HEK293 (cell line): ENCODE measurements at regions not wholly inside any gene's neighbourhood (a gene's known extent, or its start where the extent isn't known, plus 50 kb on each side); places are given as distances from the start of the nearest gene placed in this dataset.

ENCODE experiments used
- CTCF ChIA-PET: fragments of 350-600 bp; formaldehyde crosslinking; extraction: SDS; loops from one replicate; lab custom pipeline; 2021; ENCODE audit warnings: antibody characterized with exemption; lab: Yijun Ruan, JAX
- POLR2A ChIA-PET: fragments of 300-600 bp; formaldehyde crosslinking; extraction: SDS; loops from one replicate; lab custom pipeline; 2020; ENCODE audit warnings: antibody characterized with exemption, inconsistent platforms; lab: Yijun Ruan, JAX
- H3K27ac ChIP-seq: fragments of 200-500 bp; sonication (Bioruptor generic); 2 replicates; pipeline ENCODE4 v1.5.1; 2014; ENCODE audit warnings: low read depth, low read length, control low read depth, inconsistent platforms; ENCODE audit errors: extremely low read depth
- H3K36me3 ChIP-seq, 2 experiments: fragments of 200-500 bp in 1 of 2; sonication (Bioruptor generic) in 1 of 2; 1 replicate in 1 of 2; 2 replicates in 1 of 2; pipeline ENCODE4 v1.5.1; 2014 to 2017; ENCODE audit warnings: inconsistent platforms in 2 of 2, low read length in 2 of 2; ENCODE audit not compliant: control insufficient read depth in 2 of 2, insufficient read depth in 1 of 2
- H3K4me1 ChIP-seq: fragments of 200-500 bp; sonication (Bioruptor generic); 2 replicates; pipeline ENCODE4 v1.5.1; 2014; ENCODE audit warnings: mild to moderate bottlenecking, low read length, inconsistent platforms; ENCODE audit not compliant: control insufficient read depth, insufficient read depth
- H3K4me3 ChIP-seq: 2 replicates; pipeline ENCODE4 v1.5.1; 2011; ENCODE audit warnings: low read depth, mild to moderate bottlenecking, control low read depth, low read length, moderate library complexity
- H3K9me3 ChIP-seq: fragments of 200-500 bp; sonication (Bioruptor generic); 2 replicates; pipeline ENCODE4 v1.5.1; 2014; ENCODE audit warnings: low read depth, low read length, inconsistent platforms; ENCODE audit not compliant: control insufficient read depth, insufficient read depth
- BCL11B ChIP-seq: fragments of 450-650 bp; formaldehyde crosslinking; IDR thresholded peaks from 2 replicates; pipeline ENCODE4 v1.5.1; 2016; ENCODE audit warnings: low read depth, missing biosample characterization, missing genetic modification characterization
- KLF16 ChIP-seq: fragments of 450-650 bp; formaldehyde crosslinking; IDR thresholded peaks from 2 replicates; pipeline ENCODE4 v1.5.1; 2017; ENCODE audit warnings: missing biosample characterization, missing genetic modification characterization
- KLF17 ChIP-seq: fragments of 450-650 bp; formaldehyde crosslinking; IDR thresholded peaks from 2 replicates; pipeline ENCODE4 v1.5.1; 2016; ENCODE audit warnings: missing biosample characterization, missing genetic modification characterization
- MZF1 ChIP-seq: fragments of 450-650 bp; formaldehyde crosslinking; IDR thresholded peaks from 2 replicates; pipeline ENCODE4 v1.5.1; 2017; ENCODE audit warnings: missing biosample characterization, missing genetic modification characterization, borderline replicate concordance
- YY2 ChIP-seq: fragments of 450-650 bp; formaldehyde crosslinking; IDR thresholded peaks from 2 replicates; pipeline ENCODE4 v1.5.1; 2016; ENCODE audit warnings: missing biosample characterization, missing genetic modification characterization
- ZBTB17 ChIP-seq: fragments of 450-650 bp; formaldehyde crosslinking; IDR thresholded peaks from 2 replicates; pipeline ENCODE4 v1.5.1; 2016; ENCODE audit warnings: missing biosample characterization, missing genetic modification characterization
- ZBTB8A ChIP-seq: fragments of 450-650 bp; formaldehyde crosslinking; IDR thresholded peaks from 2 replicates; pipeline ENCODE4 v1.5.1; 2016; ENCODE audit warnings: missing biosample characterization, missing genetic modification characterization
- ZFP41 ChIP-seq: fragments of 450-650 bp; formaldehyde crosslinking; IDR thresholded peaks from 2 replicates; pipeline ENCODE4 v1.5.1; 2016; ENCODE audit warnings: missing biosample characterization, missing genetic modification characterization, borderline replicate concordance
- ZNF10 ChIP-seq: fragments of 450-650 bp; formaldehyde crosslinking; IDR thresholded peaks from 2 replicates; pipeline ENCODE4 v1.5.1; 2017; ENCODE audit warnings: missing biosample characterization, missing genetic modification characterization
- ZNF133 ChIP-seq: fragments of 450-650 bp; formaldehyde crosslinking; IDR thresholded peaks from 2 replicates; pipeline ENCODE4 v1.5.1; 2016; ENCODE audit warnings: missing biosample characterization, missing genetic modification characterization
- ZNF157 ChIP-seq: fragments of 450-650 bp; formaldehyde crosslinking; IDR thresholded peaks from 2 replicates; pipeline ENCODE4 v1.5.1; 2016; ENCODE audit warnings: missing biosample characterization, missing genetic modification characterization
- ZNF239 ChIP-seq: fragments of 450-650 bp; formaldehyde crosslinking; IDR thresholded peaks from 2 replicates; pipeline ENCODE4 v1.5.1; 2016; ENCODE audit warnings: missing biosample characterization, missing genetic modification characterization
- ZNF248 ChIP-seq: fragments of 450-650 bp; formaldehyde crosslinking; IDR thresholded peaks from 2 replicates; pipeline ENCODE4 v1.5.1; 2017; ENCODE audit warnings: missing biosample characterization, missing genetic modification characterization
- ZNF274 ChIP-seq, 2 experiments: fragments of 200-500 bp in 1 of 2; fragments of 450-650 bp in 1 of 2; sonication (Bioruptor generic) in 1 of 2; formaldehyde crosslinking in 1 of 2; IDR thresholded peaks; 2 replicates each; pipeline versions ENCODE4 v1.5.1 to v1.6.1; 2014 to 2016; ENCODE audit warnings: borderline replicate concordance in 1 of 2, inconsistent platforms in 1 of 2, low read length in 1 of 2, missing biosample characterization in 1 of 2, missing genetic modification characterization in 1 of 2
- ZNF292 ChIP-seq: fragments of 450-650 bp; formaldehyde crosslinking; IDR thresholded peaks from 2 replicates; pipeline ENCODE4 v1.5.1; 2016; ENCODE audit warnings: low read depth, missing biosample characterization, missing genetic modification characterization, borderline replicate concordance
- ZNF398 ChIP-seq: fragments of 450-650 bp; formaldehyde crosslinking; IDR thresholded peaks from 2 replicates; pipeline ENCODE4 v1.5.1; 2017; ENCODE audit warnings: missing biosample characterization, missing genetic modification characterization
- ZNF404 ChIP-seq: fragments of 450-650 bp; formaldehyde crosslinking; IDR thresholded peaks from 2 replicates; pipeline ENCODE4 v1.5.1; 2017; ENCODE audit warnings: missing biosample characterization, missing genetic modification characterization
- ZNF629 ChIP-seq: fragments of 450-650 bp; formaldehyde crosslinking; IDR thresholded peaks from 2 replicates; pipeline ENCODE4 v1.5.1; 2017; ENCODE audit warnings: missing biosample characterization, missing genetic modification characterization
- ZNF654 ChIP-seq: fragments of 450-650 bp; formaldehyde crosslinking; IDR thresholded peaks from 2 replicates; pipeline ENCODE4 v1.5.1; 2016; ENCODE audit warnings: low read depth, missing biosample characterization, missing genetic modification characterization
- ZNF670 ChIP-seq: fragments of 450-650 bp; formaldehyde crosslinking; IDR thresholded peaks from 2 replicates; pipeline ENCODE4 v1.5.1; 2016; ENCODE audit warnings: missing biosample characterization, missing genetic modification characterization, low read depth
- ZNF747 ChIP-seq: fragments of 450-650 bp; formaldehyde crosslinking; IDR thresholded peaks from 2 replicates; pipeline ENCODE4 v1.5.1; 2016; ENCODE audit warnings: missing biosample characterization, missing genetic modification characterization
- ZNF791 ChIP-seq: fragments of 450-650 bp; formaldehyde crosslinking; IDR thresholded peaks from 2 replicates; pipeline ENCODE4 v1.5.1; 2016; ENCODE audit warnings: missing biosample characterization, missing genetic modification characterization
- ZNF843 ChIP-seq: fragments of 450-650 bp; formaldehyde crosslinking; IDR thresholded peaks from 2 replicates; pipeline ENCODE4 v1.5.1; 2016; ENCODE audit warnings: missing biosample characterization, missing genetic modification characterization
- ZSCAN5A ChIP-seq: fragments of 450-650 bp; formaldehyde crosslinking; IDR thresholded peaks from 2 replicates; pipeline ENCODE4 v1.5.1; 2016; ENCODE audit warnings: missing biosample characterization, missing genetic modification characterization
- TF ChIP-seq, protein P1 (sequence below): fragments of 450-650 bp; formaldehyde crosslinking; IDR thresholded peaks from 2 replicates; pipeline ENCODE4 v1.5.1; 2016; ENCODE audit warnings: missing biosample characterization, missing genetic modification characterization, borderline replicate concordance
- TF ChIP-seq, protein P2 (sequence below): fragments of 450-650 bp; formaldehyde crosslinking; IDR thresholded peaks from 2 replicates; pipeline ENCODE4 v1.5.1; 2016; ENCODE audit warnings: missing biosample characterization, missing genetic modification characterization

GRCh38 chr4:114277690-114278089, 298.2 kb upstream of the ARSJ start (continued):
- TF ChIP-seq, protein P1, sequence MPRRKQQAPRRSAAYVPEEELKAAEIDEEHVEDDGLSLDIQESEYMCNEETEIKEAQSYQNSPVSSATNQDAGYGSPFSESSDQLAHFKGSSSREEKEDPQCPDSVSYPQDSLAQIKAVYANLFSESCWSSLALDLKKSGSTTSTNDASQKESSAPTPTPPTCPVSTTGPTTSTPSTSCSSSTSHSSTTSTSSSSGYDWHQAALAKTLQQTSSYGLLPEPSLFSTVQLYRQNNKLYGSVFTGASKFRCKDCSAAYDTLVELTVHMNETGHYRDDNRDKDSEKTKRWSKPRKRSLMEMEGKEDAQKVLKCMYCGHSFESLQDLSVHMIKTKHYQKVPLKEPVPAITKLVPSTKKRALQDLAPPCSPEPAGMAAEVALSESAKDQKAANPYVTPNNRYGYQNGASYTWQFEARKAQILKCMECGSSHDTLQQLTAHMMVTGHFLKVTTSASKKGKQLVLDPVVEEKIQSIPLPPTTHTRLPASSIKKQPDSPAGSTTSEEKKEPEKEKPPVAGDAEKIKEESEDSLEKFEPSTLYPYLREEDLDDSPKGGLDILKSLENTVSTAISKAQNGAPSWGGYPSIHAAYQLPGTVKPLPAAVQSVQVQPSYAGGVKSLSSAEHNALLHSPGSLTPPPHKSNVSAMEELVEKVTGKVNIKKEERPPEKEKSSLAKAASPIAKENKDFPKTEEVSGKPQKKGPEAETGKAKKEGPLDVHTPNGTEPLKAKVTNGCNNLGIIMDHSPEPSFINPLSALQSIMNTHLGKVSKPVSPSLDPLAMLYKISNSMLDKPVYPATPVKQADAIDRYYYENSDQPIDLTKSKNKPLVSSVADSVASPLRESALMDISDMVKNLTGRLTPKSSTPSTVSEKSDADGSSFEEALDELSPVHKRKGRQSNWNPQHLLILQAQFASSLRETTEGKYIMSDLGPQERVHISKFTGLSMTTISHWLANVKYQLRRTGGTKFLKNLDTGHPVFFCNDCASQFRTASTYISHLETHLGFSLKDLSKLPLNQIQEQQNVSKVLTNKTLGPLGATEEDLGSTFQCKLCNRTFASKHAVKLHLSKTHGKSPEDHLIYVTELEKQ (tag by site-specific recombination) = no peak

DNA sequence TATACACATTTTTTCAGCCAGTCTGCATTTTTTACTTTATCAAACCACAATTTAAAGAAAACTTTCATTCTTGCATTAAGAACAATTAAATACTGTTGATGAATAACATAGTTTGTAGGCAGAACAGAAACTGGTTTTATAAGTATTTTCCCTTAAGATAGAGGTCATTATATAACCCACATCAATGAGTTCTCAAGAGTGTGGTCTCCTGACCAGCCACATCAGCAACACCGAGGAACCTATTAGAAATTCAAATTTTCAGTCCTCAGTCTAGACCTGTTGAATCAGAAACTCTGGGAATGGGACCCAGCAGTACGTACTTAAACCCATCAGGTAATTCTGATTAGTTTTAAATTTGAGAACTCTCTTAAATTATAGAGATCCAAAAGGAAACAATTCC, 299.6 kb upstream of the ARSJ start:
- TF ChIP-seq ZNF248 (no peak), KLF17 (no peak), YY2 (no peak), ZSCAN5A (tag by site-specific recombination) (no peak), ZNF274 (IDR thresholded peaks at IDR 0.05; ENCODE audit: low read length) (no peak), ZNF274 (tag by site-specific recombination; IDR thresholded peaks at IDR 0.05; ENCODE audit: borderline replicate concordance) (no peak), MZF1 (tag by site-specific recombination) (no peak), ZNF10 (tag by site-specific recombination) (no peak)
- H3K27ac ChIP-seq = no peak overlapping the region
- H3K9me3 ChIP-seq = no peaks in the 10 kb centered on the region
- no peak overlapping the region for H3K4me3 ChIP-seq
- no peaks in the 10 kb centered on the region for H3K4me1 ChIP-seq
- no peaks in the 10 kb centered on the region for H3K36me3 ChIP-seq
- CTCF ChIA-PET = no interaction called here
- POLR2A ChIA-PET = no interaction called here

DNA sequence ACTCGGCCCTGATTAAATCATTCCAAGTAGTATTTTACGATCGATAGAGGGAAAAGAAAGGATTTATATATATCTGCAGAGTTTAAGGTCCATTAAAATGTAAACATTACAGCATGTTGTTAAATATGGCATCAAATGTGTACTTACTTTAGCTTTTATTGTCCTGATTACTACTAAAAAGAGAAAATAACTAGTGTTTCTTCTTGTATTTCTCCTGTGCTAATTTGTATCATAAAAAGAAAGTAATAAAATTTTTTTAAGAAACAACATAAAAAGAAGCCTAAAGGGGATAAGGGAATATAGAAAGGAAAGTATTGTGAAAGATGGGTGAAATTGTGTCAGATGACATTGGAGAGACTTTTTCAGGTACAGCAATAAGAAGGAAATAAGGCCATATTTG, 300.3 kb upstream of the ARSJ start:
- Histone ChIP-seq H3K9me3 (no peaks in the 10 kb centered on the region), H3K36me3 (no peaks in the 10 kb centered on the region), H3K4me3 (no peak overlapping the region)
- TF ChIP-seq ZNF239 (tag by site-specific recombination) = no peak
- no peak for TF ChIP-seq ZBTB8A (tag by site-specific recombination)
- no peak for TF ChIP-seq ZNF654 (tag by site-specific recombination)
- TF ChIP-seq ZFP41 (tag by site-specific recombination) = no peak
- no peak for TF ChIP-seq ZNF843 (tag by site-specific recombination)
- TF ChIP-seq ZNF629 (tag by site-specific recombination) = no peak
- no peak for TF ChIP-seq ZNF398 (tag by site-specific recombination)
- TF ChIP-seq ZNF292 (tag by site-specific recombination) = no peak
- TF ChIP-seq, protein P2, sequence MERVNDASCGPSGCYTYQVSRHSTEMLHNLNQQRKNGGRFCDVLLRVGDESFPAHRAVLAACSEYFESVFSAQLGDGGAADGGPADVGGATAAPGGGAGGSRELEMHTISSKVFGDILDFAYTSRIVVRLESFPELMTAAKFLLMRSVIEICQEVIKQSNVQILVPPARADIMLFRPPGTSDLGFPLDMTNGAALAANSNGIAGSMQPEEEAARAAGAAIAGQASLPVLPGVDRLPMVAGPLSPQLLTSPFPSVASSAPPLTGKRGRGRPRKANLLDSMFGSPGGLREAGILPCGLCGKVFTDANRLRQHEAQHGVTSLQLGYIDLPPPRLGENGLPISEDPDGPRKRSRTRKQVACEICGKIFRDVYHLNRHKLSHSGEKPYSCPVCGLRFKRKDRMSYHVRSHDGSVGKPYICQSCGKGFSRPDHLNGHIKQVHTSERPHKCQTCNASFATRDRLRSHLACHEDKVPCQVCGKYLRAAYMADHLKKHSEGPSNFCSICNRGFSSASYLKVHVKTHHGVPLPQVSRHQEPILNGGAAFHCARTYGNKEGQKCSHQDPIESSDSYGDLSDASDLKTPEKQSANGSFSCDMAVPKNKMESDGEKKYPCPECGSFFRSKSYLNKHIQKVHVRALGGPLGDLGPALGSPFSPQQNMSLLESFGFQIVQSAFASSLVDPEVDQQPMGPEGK = no peak
- TF ChIP-seq ZNF133 (tag by site-specific recombination) = no peak
- no peak for TF ChIP-seq ZNF747
- no peak for TF ChIP-seq ZNF791 (tag by site-specific recombination)
- no peak for TF ChIP-seq BCL11B (tag by site-specific recombination)
- no peak for TF ChIP-seq ZNF670 (tag by site-specific recombination)
- no peak for TF ChIP-seq ZNF404 (tag by site-specific recombination)
- TF ChIP-seq ZBTB17 (tag by site-specific recombination) = no peak
- no peak for TF ChIP-seq ZNF157 (tag by site-specific recombination)
- TF ChIP-seq KLF16 (tag by site-specific recombination) = no peak
- TF ChIP-seq, all 188 proteins: peak for 0
- Histone ChIP-seq H3K27ac (no peak overlapping the region), H3K4me1 (no peaks in the 10 kb centered on the region)
- ChIA-PET POLR2A (no interaction called here), CTCF (no interaction called here)
